ENCODE measurements at regions not wholly inside any gene's neighbourhood (a gene's known extent, or its start where the extent isn't known, plus 50 kb on each side); places are given as distances from the start of the nearest gene placed in this dataset.

- TF ChIP-seq FOXP2 (optimal IDR thresholded peaks at IDR 0.05; ENCODE audit: borderline replicate concordance, extremely low read depth, extremely low read length, insufficient read depth) (no peak), POLR2AphosphoS5 (IDR thresholded peaks at IDR 0.05; ENCODE audit: low read depth, low read length) (no peak), TAF1 (IDR thresholded peaks at IDR 0.05; ENCODE audit: borderline replicate concordance, insufficient read depth, low read length) (no peak), REST (IDR thresholded peaks at IDR 0.05; ENCODE audit: insufficient read depth in 1 of 2, low read depth in 2 of 2, low read length in 2 of 2) (no peak), SIN3A (IDR thresholded peaks at IDR 0.05; ENCODE audit: borderline replicate concordance, insufficient read depth, low read length) (no peak)
Measured at GRCh38 chr1:59132295-59132694, 164.6 kb upstream of the FGGY start.

GRCh38 chr1:59133997-59134396, 162.9 kb upstream of the FGGY start:
- TF ChIP-seq POLR2AphosphoS5 (IDR thresholded peaks at IDR 0.05; ENCODE audit: low read depth, low read length) = no peak
- no peak for TF ChIP-seq TAF1 (IDR thresholded peaks at IDR 0.05; ENCODE audit: borderline replicate concordance, insufficient read depth, low read length)
- TF ChIP-seq FOXP2 (optimal IDR thresholded peaks at IDR 0.05; ENCODE audit: borderline replicate concordance, extremely low read depth, extremely low read length, insufficient read depth) = no peak
- TF ChIP-seq REST (IDR thresholded peaks at IDR 0.05; ENCODE audit: insufficient read depth in 1 of 2, low read depth in 2 of 2, low read length in 2 of 2) = no peak
- TF ChIP-seq SIN3A (IDR thresholded peaks at IDR 0.05; ENCODE audit: borderline replicate concordance, insufficient read depth, low read length) = no peak

GRCh38 chr1:59135761-59136255, 161.1 kb upstream of the FGGY start:
- TF ChIP-seq REST (IDR thresholded peaks at IDR 0.05; ENCODE audit: insufficient read depth in 1 of 2, low read depth in 2 of 2, low read length in 2 of 2) (no peak), SIN3A (IDR thresholded peaks at IDR 0.05; ENCODE audit: borderline replicate concordance, insufficient read depth, low read length) (no peak), TAF1 (IDR thresholded peaks at IDR 0.05; ENCODE audit: borderline replicate concordance, insufficient read depth, low read length) (no peak), FOXP2 (optimal IDR thresholded peaks at IDR 0.05; ENCODE audit: borderline replicate concordance, extremely low read depth, extremely low read length, insufficient read depth) (no peak), POLR2AphosphoS5 (IDR thresholded peaks at IDR 0.05; ENCODE audit: low read depth, low read length) (no peak)

GRCh38 chr1:59136541-59137275, 160.2 kb upstream of the FGGY start:
- TF ChIP-seq TAF1 (IDR thresholded peaks at IDR 0.05; ENCODE audit: borderline replicate concordance, insufficient read depth, low read length) = no peak
- no peak for TF ChIP-seq POLR2AphosphoS5 (IDR thresholded peaks at IDR 0.05; ENCODE audit: low read depth, low read length)
- TF ChIP-seq REST (IDR thresholded peaks at IDR 0.05; ENCODE audit: insufficient read depth in 1 of 2, low read depth in 2 of 2, low read length in 2 of 2) = no peak
- TF ChIP-seq SIN3A (IDR thresholded peaks at IDR 0.05; ENCODE audit: borderline replicate concordance, insufficient read depth, low read length) = no peak
- no peak for TF ChIP-seq FOXP2 (optimal IDR thresholded peaks at IDR 0.05; ENCODE audit: borderline replicate concordance, extremely low read depth, extremely low read length, insufficient read depth)

All from PFSK-1 (cell line).